GM12878 (cell line): ENCODE measurements at regions not wholly inside any gene's neighbourhood (a gene's known extent, or its start where the extent isn't known, plus 50 kb on each side); places are given as distances from the start of the nearest gene placed in this dataset.

Experiments used
- ATAC-seq: fragments of 200-7000 bp; cut with Tn5 transposase; 3 replicates; pipeline ENCODE4 v1.9.1; 2020; ENCODE audit warnings: mild to moderate bottlenecking, moderate library complexity
- BruUV-seq: library from RNA; stranded (reverse); fragments of 400-500 nt; replicated peaks from 2 replicates; lab custom pipeline; 2021; lab: Mats Ljungman, UMichigan
- CTCF ChIA-PET: fragments of 300-600 bp; sonication (Branson Sonifier 250); formaldehyde crosslinking; extraction: SDS; loops from one replicate; lab custom pipeline; 2021; ENCODE audit warnings: inconsistent platforms; lab: Yijun Ruan, JAX
- POLR2A ChIA-PET: fragments of 350-600 bp; formaldehyde crosslinking; extraction: SDS; loops from one replicate; lab custom pipeline; 2021; ENCODE audit warnings: inconsistent platforms; lab: Charles Lee
- RAD21 ChIA-PET: fragments of 300-600 bp; sonication (Branson Sonifier 250); formaldehyde crosslinking; loops from one replicate; lab custom pipeline; 2023; ENCODE audit warnings: antibody characterized with exemption; ENCODE audit not compliant: unreplicated experiment; lab: Charles Lee
- SMC1A ChIA-PET: fragments of 300-600 bp; sonication (Branson Sonifier 250); formaldehyde crosslinking; loops from one replicate; lab custom pipeline; 2023; ENCODE audit not compliant: unreplicated experiment, uncharacterized antibody; lab: Charles Lee
- DNase-seq: peaks from one replicate; pipeline ENCODE4 v3.0.0-alpha.2; 2011; ENCODE audit warnings: low read depth, low spot score
- FAIRE-seq: peaks from 3 replicates; lab custom pipeline; 2011; peaks lifted over from hg19 to GRCh38; lab: Jason Lieb, UNC
- H2AFZ ChIP-seq: 2 replicates; pipeline ENCODE4 v1.6.0; 2011; ENCODE audit warnings: low read depth, low read length, control low read depth; ENCODE audit not compliant: control insufficient read depth
- H3K27ac ChIP-seq: 2 replicates; pipeline ENCODE4 v1.5.1; 2011; ENCODE audit warnings: control low read depth; ENCODE audit not compliant: control insufficient read depth, insufficient read depth
- H3K27me3 ChIP-seq, 2 experiments: replicated peaks in 1 of 2; 2 replicates each; pipeline versions ENCODE4 v1.6.0 to v1.6.1; 2011; ENCODE audit warnings: low read length in 1 of 2; ENCODE audit not compliant: control insufficient read depth in 2 of 2, insufficient read depth in 2 of 2
- H3K36me3 ChIP-seq, 2 experiments: 2 replicates each; pipeline ENCODE4 v1.5.1; 2011; ENCODE audit warnings: low read length in 1 of 2; ENCODE audit not compliant: control insufficient read depth in 2 of 2, insufficient read depth in 2 of 2
- H3K4me1 ChIP-seq: 2 replicates; pipeline ENCODE4 v1.6.1; 2011; ENCODE audit warnings: mild to moderate bottlenecking, low read length, moderate library complexity, mixed read lengths; ENCODE audit not compliant: control insufficient read depth, insufficient read depth
- H3K4me2 ChIP-seq: 2 replicates; pipeline ENCODE4 v1.6.0; 2011; ENCODE audit warnings: control low read depth; ENCODE audit not compliant: control insufficient read depth, insufficient read depth
- H3K4me3 ChIP-seq: fragments of 200-600 bp; sonication (generic); 2 replicates; pipeline ENCODE4 v1.5.1; 2016
- H3K79me2 ChIP-seq: 2 replicates; pipeline ENCODE4 v1.6.0; 2011; ENCODE audit warnings: low read length; ENCODE audit not compliant: control insufficient read depth, insufficient read depth
- H3K9ac ChIP-seq: 2 replicates; pipeline ENCODE4 v1.8.0; 2011; ENCODE audit warnings: low read length, control low read depth, mixed read lengths; ENCODE audit not compliant: control insufficient read depth, insufficient read depth
- H3K9me3 ChIP-seq: replicated peaks from 3 replicates; pipeline ENCODE4 v1.5.1; 2011; ENCODE audit warnings: mild to moderate bottlenecking, low read length; ENCODE audit not compliant: control insufficient read depth, insufficient read depth
- H4K20me1 ChIP-seq: 2 replicates; pipeline ENCODE4 v1.6.0; 2011; ENCODE audit not compliant: control insufficient read depth, insufficient read depth
- BMI1 ChIP-seq: fragments of 450-650 bp; IDR thresholded peaks from 2 replicates; pipeline ENCODE4 v1.6.1; 2016; ENCODE audit warnings: mild to moderate bottlenecking, moderate library complexity, borderline replicate concordance
- CBX5 ChIP-seq: sonication (generic); IDR thresholded peaks from 2 replicates; pipeline ENCODE4 v1.6.1; 2016; ENCODE audit warnings: low read depth, moderate library complexity, mild to moderate bottlenecking, inconsistent platforms
- CHD2 ChIP-seq: IDR thresholded peaks from 2 replicates; pipeline ENCODE4 v1.6.1; 2011; ENCODE audit warnings: low read depth, low read length, improper control_type of control experiment, borderline replicate concordance
- E2F8 ChIP-seq: fragments of 450-650 bp; IDR thresholded peaks from 2 replicates; pipeline ENCODE4 v1.6.1; 2018; ENCODE audit warnings: mild to moderate bottlenecking, low read depth, moderate library complexity; ENCODE audit not compliant: partially characterized antibody
- EZH2 ChIP-seq: IDR thresholded peaks from 2 replicates; pipeline ENCODE4 v1.6.1; 2012; ENCODE audit warnings: low read depth, mild to moderate bottlenecking, control low read depth, inconsistent platforms, low read length, borderline replicate concordance; ENCODE audit not compliant: control insufficient read depth
- FOS ChIP-seq: IDR thresholded peaks from 3 replicates; pipeline ENCODE4 v1.6.1; 2011; ENCODE audit warnings: borderline replicate concordance; ENCODE audit not compliant: insufficient read length; ENCODE audit errors: extremely low read depth
- HDAC6 ChIP-seq: fragments of 200-600 bp; sonication (generic); IDR thresholded peaks from one replicate; pipeline ENCODE4 v1.8.0; 2017; ENCODE audit warnings: antibody characterized with exemption; ENCODE audit not compliant: unreplicated experiment
- IKZF2 ChIP-seq, 2 experiments: fragments of 450-650 bp; IDR thresholded peaks; 2 replicates each; pipeline ENCODE4 v1.6.1; 2017; ENCODE audit warnings: mild to moderate bottlenecking in 2 of 2, moderate library complexity in 2 of 2
- IRF4 ChIP-seq: IDR thresholded peaks from 2 replicates; pipeline ENCODE4 v1.6.1; 2011; ENCODE audit warnings: low read depth, low read length
- JUNB ChIP-seq: IDR thresholded peaks from 2 replicates; pipeline ENCODE4 v1.6.1; 2016; ENCODE audit warnings: antibody characterized with exemption, mild to moderate bottlenecking
- KDM1A ChIP-seq: fragments of 200-600 bp; sonication (generic); IDR thresholded peaks from 2 replicates; pipeline ENCODE4 v1.6.1; 2016; ENCODE audit warnings: borderline replicate concordance
- NBN ChIP-seq: fragments of 450-650 bp; IDR thresholded peaks from 2 replicates; pipeline ENCODE4 v1.6.1; 2016
- NRF1 ChIP-seq: conservative IDR thresholded peaks from 2 replicates; pipeline ENCODE4 v1.6.1; 2011; ENCODE audit warnings: mild to moderate bottlenecking, low read depth, low read length, improper control_type of control experiment
- PBX3 ChIP-seq: IDR thresholded peaks from 2 replicates; pipeline ENCODE4 v1.6.1; 2011; ENCODE audit warnings: mild to moderate bottlenecking, low read depth, low read length, moderate library complexity; ENCODE audit not compliant: insufficient replicate concordance
- RAD51 ChIP-seq: fragments of 450-650 bp; IDR thresholded peaks from 2 replicates; pipeline ENCODE4 v1.6.1; 2016; ENCODE audit warnings: moderate library complexity, mild to moderate bottlenecking, inconsistent platforms
- SIX5 ChIP-seq: IDR thresholded peaks from 2 replicates; pipeline ENCODE4 v1.6.1; 2011; ENCODE audit warnings: mild to moderate bottlenecking, low read depth, low read length, moderate library complexity; ENCODE audit not compliant: severe bottlenecking
- SMAD5 ChIP-seq: IDR thresholded peaks from 2 replicates; pipeline ENCODE4 v1.6.1; 2016; ENCODE audit warnings: antibody characterized with exemption, low read depth
- TCF12 ChIP-seq: IDR thresholded peaks from 2 replicates; pipeline ENCODE4 v1.6.1; 2011; ENCODE audit warnings: low read depth, mild to moderate bottlenecking, low read length
- TCF7 ChIP-seq: IDR thresholded peaks from 2 replicates; pipeline ENCODE4 v1.6.1; 2014; ENCODE audit warnings: antibody characterized with exemption, borderline replicate concordance
- ZNF207 ChIP-seq: fragments of 450-650 bp; IDR thresholded peaks from 2 replicates; pipeline ENCODE4 v1.6.1; 2014; ENCODE audit warnings: antibody characterized with exemption, mild to moderate bottlenecking, borderline replicate concordance
- WGBS: methylation state at CpG from one replicate; pipeline ENCODE4 v1.1.6; 2016; ENCODE audit warnings: low lambda C conversion rate; ENCODE audit not compliant: insufficient replicate concordance, insufficient coverage; ENCODE audit errors: missing lambda C conversion rate; 5-methylcytosine and 5-hydroxymethylcytosine counted together
- in situ Hi-C: fragments of 300-500 bp; cut with MboI; formaldehyde crosslinking; loops from 9 replicates; pipeline ENCODE4 v1.14.3; 2018; ENCODE audit warnings: mixed read lengths
- intact Hi-C: fragments of 100-400 bp; cut with micrococcal nuclease; formaldehyde crosslinking; loops from one replicate; pipeline ENCODE4 v1.14.2; 2022; ENCODE audit not compliant: unreplicated experiment

- TF ChIP-seq SMAD5 (no peak), SIX5 (no peak), CBX5 (no peak), FOS (no peak), EZH2 (no peak), PBX3 (no peak)
Observed at GRCh38 chr14:32003585-32003984, 73.5 kb upstream of the ARHGAP5 start (continued).

GRCh38 chr14:32004300-32004699 lies 72.8 kb upstream of the ARHGAP5 start:
- 12% methylated on average over 4 of the region's 4 CpGs for WGBS
- H3K4me1 ChIP-seq: no peaks in the 10 kb centered on the region
- H3K27me3 ChIP-seq: no peaks in the 10 kb centered on the region; a peak in 1 of 4 replicates
- intact Hi-C loops (no loop called here), in situ Hi-C loops (no loop called here)
- H3K36me3 ChIP-seq: no peaks in the 10 kb centered on the region
- CTCF ChIA-PET: no interaction called here
- no peaks in the 10 kb centered on the region for H3K79me2 ChIP-seq
- FAIRE-seq: no peak
- BruUV-seq: no TSS peak
- no peak overlapping the region for H3K9ac ChIP-seq
- no peaks in the 10 kb centered on the region for H4K20me1 ChIP-seq
- H3K4me2 ChIP-seq: no peak overlapping the region
- H3K27ac ChIP-seq: no peak overlapping the region
- no peaks in the 10 kb centered on the region for H3K9me3 ChIP-seq
- no peak for DNase-seq
- no peak for ATAC-seq
- SMC1A ChIA-PET: interaction anchor here (0.9 to 1.2 kb wide), 3 partner anchors 24 to 43 kb away, joined by 3 to 4 read pairs (median 4); no protein-coding TSS in a partner anchor
- POLR2A ChIA-PET: no interaction called here
- H3K4me3 ChIP-seq: no peak overlapping the region
- RAD21 ChIA-PET: no interaction called here
- no peak overlapping the region for H2AFZ ChIP-seq
- TF ChIP-seq TCF7 (no peak), JUNB (no peak), ZNF207 (no peak), IRF4 (no peak), CHD2 (no peak), SIX5 (no peak), E2F8 (no peak), RAD51 (no peak), BMI1 (no peak), KDM1A (no peak), NBN (no peak), TCF12 (no peak), HDAC6 (no peak), IKZF2 (IDR thresholded peaks at IDR 0.05) (no peak), CBX5 (no peak), NRF1 (no peak)
